IPS-NIHi7 (cell line): ENCODE measurements at regions not wholly inside any gene's neighbourhood (a gene's known extent, or its start where the extent isn't known, plus 50 kb on each side); places are given as distances from the start of the nearest gene placed in this dataset.
"Not testable (repeated sequence)": the region's sequence is repeated elsewhere in the genome, so short reads cannot be mapped to it uniquely, and the experiment has no call there.

ENCODE experiments used
- DNase-seq: peaks from one replicate; pipeline ENCODE4 v3.0.0; 2012; ENCODE audit warnings: mixed read lengths; ENCODE audit errors: extremely low spot score

DNA sequence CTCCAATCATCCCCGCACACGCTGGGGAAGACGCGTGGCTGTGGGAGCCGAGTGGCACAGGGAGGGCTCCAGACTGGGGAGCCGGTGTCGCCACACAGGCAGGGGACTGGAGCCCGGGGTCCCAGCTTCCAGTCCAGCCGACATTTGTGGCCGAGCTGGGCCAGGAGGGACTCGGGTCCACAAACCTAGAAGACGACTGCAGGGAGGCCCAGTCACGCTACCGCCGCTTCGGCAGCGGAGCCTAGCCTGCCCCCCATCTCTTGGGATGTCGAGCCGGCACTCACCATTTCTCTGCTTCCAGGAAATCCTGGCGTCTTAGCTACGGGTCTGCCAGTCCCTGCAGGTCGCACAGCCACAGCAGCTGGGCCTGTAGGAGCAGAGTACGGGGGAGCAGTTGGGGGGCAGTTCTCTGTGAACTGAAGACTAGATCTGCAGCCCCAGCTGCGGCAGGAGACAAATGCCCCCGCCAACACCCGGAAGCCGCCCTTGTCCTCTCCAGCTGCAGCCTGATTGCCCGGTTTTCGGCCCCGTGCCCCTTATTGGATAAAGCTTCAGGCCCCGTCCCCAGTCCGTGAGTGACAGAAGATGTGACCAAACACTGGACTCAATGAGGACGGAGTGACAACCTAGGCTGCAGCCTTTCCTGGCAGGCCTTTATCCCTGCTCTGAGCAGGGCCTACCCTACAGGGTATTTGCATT lies 270.7 kb downstream of the ZNF33B start:
- peak; percentile 51 for DNase-seq

DNA sequence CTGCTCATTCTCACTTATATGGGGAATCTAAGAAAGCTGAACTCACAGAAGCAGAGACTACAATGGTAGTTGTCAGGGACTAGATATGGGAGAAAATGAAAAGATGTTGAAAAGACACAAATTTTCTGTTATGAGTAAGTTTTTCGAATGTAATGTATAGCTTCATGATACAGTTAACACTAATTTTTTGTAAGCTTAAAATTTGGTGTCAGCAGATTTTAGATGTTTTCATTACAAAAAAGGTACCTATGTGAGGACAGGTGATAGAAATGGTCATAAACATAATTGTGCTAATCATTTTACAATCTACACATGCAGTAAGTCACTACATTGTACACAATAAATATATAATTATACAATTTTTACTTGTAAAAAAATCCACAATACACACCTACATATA lies 286.6 kb downstream of the ZNF33B start:
- DNase-seq = no peak

DNA sequence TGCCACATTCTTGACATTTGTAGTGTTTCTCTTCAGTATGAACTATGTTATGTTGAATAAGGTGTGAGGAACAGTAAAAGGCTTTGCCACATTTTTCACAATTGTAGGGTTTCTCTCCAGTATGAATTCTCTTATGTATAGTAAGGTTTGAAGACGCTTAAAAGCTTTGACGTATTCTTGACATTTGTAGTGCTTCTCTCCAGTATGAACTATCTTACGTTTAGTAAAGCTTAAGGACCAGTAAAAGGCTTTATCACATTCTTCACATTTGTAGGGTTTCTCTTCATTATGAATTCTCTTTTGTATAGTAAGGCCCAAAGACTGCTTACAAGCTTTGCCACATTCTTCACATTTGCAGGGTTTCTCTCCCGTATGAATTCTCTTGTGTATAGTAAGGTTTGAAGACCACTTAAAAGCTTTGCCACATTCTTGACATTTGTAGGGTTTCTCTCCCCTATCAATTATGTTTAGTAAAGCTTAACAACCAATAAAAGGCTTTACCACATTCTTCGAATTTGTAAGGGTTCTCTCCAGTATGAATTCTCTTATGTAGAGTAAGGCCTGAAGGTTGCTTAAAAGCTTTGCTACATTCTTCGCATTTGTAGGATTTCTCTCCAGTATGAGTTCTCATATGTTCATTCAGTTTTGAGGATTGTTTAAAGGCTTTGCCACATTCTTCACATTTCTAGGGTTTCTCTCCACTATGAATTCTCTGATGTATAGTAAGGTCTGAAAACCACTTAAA lies 301.6 kb downstream of the ZNF33B start:
- DNase-seq = not testable (repeated sequence)

DNA sequence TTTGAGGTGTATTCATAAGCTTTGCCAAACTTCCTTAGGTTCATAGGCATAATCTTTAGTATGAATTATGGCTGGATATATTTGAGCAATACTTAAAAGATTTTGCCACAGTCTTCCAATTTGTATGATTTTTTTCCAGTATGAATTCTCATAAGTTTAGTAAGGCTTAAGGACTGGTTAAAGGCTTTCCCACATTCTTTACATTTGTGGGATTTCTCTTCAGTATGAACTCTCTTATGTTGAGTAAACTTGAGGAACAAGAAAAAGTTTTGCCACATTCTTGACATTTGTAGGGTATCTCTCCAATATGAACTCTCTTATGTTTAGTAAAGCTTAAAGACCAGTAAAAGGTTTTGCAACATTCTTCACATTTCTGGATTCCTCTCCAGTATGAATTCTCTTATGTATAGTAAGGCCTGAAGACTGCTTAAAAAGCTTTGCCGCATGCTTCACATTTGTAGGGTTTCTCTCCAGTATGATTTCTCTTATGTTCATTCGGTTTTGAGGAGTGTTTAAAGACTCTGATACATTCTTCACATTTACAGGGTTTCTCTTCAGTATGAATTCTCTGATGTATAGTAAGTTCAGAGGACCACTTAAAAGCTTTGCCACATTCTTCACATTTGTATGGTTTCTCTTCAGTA lies 302.6 kb downstream of the ZNF33B start:
- DNase-seq = not testable (repeated sequence)

DNA sequence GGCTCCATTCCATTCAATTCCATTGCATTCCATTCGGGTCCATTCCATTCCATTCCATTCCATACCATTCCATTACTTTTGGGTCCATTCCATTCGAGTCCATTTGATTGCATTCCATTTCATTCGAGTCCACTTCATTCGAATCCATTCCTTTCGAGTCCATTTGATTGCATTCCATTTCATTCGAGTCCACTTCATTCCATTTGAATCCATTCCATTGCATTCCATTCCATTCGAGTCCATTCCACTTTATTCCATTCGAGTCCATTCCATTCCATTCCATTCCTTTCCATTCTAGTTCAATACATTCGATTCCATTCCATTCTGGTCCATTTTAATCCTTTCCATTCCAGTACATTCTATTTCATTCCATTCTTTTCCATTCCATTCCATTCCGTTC lies 334.0 kb downstream of the ZNF33B start:
- no peak for DNase-seq

DNA sequence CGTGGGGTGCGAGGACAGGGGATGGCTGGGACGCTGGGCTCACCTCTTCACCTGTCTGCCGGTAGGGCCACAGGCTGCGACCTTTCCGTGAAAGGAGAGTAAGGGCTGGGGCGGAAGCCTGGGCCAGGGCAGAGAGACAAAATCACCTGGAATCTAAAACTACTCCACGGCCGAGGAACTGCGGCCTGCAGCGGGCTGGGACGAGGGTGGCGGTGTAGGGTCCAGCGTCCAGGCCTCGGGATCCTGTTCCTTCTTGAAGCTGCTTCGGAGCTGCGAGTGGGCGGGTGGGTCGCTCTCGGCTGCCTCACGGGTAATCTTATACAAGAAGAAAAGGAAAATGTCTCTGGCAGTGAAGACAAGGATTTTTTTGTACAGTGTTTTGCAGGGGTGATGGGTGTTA lies 356.5 kb downstream of the ZNF33B start:
- DNase-seq = not testable (repeated sequence)

DNA sequence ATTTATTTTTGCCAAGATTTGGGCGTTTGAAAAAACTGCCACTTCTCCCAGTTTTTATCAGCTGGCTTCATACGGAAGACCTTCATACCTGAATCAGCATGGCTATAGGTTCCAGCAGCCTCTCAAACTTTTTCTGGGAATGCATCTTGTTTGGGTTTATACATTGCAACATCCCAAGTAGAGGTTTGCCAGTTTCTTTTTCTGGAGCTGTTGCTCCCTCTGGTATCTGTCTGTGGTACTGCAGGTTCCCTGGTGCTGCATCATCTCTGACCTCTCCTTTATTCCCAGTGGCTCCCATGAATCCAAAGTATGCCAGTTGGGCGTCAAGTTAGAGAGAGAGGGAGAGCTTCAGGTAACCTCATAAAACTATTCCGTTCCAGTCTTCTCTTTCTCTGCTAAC lies 368.6 kb downstream of the ZNF33B start:
- DNase-seq = not testable (repeated sequence)

DNA sequence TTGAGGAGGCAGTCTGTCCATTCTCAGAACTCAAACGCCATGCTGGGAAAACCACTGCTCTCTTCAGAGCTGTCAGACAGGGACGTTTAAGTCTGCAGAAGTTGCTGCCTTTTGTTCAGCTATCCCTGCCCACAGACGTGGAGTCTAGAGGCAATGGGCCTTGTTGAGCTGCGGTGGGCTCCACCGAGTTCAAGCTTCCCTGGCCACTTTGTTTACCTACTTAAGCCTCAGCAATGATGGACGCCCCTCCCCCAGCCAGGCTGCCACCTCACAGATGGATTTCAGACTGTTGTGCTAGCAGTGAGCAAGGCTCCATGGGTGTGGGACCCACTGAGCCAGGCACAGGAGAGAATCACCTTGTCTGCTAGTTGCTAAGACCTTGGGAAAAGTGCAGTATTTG lies 375.1 kb downstream of the ZNF33B start:
- not testable (repeated sequence) for DNase-seq

DNA sequence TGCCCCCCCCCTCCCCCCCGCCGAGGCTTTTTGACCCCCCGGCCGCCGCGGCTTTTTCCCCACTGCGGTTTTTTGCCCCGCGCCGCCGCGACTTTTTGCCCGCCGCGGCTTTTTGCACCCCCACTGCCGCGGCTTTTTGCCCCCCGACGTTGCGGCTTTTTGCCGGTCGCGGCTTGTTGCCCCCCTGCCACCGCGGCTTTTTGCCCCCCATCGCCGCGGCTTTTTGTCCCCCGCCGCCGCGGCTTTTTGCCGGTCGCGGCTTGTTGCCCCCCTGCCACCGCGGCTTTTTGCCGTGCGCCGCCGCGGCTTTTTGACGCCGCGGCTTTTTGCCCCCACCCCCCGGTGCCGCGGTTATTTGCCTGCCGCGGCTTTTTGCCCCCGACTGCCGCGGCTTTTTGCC lies 395.4 kb downstream of the ZNF33B start:
- not testable (repeated sequence) for DNase-seq

DNA sequence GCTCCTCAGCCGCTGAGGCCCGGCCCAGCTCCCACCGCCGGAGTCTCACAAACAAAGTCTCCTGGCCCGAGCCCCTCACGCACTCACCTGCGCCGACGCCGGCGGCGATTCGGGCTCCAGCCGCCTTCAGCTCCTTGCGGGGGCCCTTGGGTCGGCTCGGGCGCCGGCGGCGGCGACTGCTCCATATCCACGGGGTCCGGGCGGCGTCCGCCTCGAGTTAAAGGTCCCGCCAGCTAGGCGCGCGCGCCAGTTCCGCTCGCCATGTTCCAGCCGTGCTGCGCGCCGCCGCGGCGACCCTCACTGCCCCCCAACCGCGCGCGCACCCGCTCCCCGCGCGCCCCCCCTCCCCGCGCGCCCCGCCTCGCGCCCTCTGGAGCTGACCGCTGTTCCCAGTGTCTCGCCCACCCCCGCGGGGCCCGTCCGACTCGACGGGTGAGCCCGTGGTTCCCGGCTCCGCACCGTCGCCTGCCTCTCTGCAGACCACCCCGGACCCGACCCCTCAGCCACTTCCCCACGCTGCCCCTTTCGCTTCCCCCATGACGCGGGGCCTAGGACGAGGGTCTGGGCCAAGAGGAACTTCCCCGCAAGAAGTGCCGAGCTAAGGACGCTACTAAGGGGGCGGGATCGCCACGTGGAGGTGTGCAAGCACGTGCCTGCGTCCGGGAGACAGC lies 396.1 kb downstream of the ZNF33B start:
- DNase-seq = no peak

DNA sequence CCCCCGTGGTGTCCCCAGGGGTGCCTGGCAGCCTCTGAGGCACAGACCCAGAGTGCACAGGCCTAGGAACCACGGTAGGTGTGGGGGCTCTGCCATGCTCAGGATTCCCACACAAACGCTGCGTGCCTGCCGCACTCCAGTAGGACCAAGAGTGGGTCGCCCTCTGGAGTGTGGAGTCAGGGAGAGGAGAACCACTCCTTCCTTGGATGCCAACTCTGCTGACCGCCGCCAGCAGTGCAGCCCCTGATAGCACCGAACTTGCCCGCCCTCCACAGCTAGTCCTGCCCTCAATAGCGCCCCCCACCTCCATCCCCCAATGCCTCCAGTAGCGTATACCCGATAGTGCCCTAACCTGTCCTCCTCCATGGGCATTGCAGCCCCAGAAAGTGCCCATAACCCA lies 402.0 kb downstream of the ZNF33B start:
- DNase-seq = not testable (repeated sequence)

DNA sequence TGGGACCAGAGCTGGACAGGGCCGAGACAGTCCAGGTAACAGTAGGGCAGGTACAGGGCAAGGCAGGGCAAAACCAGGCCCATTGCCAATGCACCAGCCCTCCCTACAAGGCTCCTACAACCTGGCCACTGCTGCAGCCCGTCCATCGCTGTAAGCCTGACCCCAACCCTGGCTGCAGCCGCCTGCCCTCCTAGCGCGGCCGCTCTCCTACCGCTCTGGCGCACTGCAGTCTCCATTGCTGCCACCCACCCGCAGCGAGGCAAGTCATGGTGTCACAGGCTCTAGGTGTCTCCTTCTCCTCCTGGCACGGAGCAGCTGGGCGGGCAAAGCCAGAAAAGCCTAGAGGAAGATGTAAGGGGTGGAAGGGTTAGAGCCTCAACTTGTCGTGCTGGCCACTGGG lies 402.6 kb downstream of the ZNF33B start:
- DNase-seq = not testable (repeated sequence)

DNA sequence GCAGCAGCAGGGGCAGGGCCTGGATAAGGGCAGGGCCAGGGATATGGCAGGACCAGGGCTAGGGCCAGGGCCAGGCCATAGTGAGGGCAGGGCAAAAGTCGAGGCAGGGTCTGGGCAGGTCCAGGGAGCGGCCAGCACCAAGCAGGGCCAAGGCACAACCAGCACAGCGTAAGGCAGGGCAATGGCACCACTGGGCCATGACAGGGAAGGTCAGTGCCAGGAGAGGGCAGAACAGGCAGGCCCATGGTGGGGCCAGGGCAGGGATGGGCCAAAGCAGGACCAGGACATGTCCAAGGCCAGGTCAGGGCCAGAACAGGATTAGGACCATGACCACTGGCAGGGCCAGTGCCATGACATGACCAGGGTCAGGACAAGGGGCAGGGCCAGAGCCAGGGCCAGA lies 403.1 kb downstream of the ZNF33B start:
- not testable (repeated sequence) for DNase-seq

DNA sequence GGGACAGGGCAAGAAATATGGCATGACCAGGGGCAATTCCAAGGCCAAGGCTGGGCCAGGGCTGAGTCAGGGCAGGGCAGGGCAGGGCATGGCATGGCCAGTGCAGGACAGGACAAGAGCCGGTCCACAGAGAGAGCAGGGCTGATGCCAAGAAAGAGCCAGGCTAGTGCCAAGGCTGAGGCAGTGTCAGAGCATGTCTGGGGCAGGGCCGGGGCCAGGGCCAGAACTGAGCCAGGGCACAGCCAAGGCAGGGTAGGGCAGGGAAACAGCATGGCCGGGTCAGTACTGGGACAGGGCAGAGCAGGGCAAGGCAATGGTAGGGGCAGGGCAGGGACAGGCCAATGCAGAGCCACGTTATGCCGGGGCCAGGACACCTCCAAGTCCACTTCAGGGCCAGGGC lies 403.9 kb downstream of the ZNF33B start:
- not testable (repeated sequence) for DNase-seq

DNA sequence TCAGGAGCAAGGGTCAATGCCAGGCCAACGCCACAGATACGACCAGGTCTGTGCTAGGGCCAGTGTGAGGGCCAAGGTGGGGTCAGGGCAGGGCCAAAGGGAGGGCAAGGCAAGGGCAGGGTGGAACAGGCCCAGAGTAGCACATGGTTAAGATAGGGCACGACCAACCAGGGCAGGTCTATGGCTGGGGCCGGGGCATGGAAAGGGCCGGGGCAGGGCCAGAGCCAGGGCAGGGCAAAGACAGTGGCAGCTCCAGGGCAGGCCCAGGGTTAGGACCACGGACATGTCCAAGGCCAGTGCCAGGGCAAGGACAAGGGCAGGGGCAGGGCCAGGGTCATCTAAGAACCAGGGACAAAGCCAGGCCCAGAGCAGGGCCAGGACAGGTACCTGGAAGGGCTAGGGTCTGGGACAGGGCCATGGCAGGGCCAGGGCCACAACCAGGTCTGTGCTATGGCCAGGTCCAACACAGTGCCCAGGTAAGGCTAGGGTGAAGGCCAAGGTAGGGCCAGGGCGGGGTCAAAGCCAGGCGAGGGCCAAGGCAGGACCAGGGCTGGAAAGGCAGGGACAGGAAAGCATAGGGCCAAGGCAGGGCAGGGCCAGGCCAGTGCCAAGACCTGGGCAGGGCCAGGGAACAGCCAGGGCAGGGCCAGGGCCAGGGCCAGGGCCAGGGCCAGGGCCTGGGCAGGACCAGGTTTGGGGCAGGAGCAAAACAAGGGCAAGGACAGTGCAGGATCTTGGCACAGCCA lies 404.7 kb downstream of the ZNF33B start:
- DNase-seq = not testable (repeated sequence)

DNA sequence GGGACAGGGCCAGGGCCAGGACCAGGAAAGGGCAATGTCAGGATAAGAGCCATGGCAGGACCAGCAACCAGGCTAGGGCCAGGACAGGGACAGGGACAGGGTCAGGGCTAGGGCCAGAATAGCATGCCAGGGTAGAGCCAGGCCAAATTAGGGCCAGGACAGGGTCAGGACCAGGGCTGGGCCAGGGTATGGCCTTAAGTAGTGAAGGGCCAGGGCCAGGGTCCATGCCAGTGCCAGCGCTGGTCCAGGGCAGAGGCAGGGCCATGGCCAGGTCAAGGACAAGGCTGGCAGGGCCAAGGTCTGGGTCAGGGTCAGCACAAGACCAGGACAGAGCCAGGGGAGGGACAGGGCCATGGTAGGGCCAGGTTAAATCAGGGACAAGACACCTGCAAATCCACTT lies 405.4 kb downstream of the ZNF33B start:
- not testable (repeated sequence) for DNase-seq

DNA sequence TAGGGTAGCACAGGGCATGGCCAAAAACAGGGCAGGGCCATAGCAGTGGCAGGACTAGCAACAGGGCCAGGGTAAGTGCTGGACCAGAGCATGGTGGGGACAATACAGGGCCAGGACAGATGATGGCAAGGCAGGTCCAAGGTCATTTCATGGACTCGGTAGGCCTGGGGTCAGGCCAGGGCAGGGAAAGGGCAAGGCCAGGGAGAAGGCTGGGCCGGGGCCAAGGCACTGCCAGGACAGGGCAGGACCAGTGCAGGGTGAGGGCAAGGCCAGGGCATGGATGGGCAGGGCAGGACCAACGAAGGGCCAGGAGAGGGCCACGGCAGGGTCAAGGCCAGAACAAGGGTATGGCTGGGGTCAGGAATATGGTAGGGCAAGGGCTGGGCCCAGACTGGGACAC lies 407.6 kb downstream of the ZNF33B start:
- DNase-seq = not testable (repeated sequence)

DNA sequence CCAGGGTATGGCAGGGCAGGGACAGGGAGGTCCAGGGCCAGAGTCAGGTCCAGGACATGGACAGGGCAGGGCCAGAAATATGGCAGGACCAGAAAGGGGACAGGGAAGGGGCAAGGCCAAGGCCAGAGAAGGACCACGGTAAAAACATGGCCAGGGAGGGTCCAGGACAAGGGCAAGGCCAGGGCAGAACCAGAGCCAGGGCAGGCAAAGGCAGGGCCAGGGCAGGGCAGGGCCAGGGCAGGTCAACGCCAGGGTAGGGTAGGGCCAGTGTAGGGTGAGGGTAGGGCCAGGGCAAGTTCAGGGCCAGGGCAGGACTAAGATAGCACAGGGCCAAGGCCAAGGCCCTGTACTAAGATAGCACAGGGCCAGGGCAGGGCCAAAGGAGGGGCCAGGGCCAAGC lies 408.3 kb downstream of the ZNF33B start:
- DNase-seq = not testable (repeated sequence)

DNA sequence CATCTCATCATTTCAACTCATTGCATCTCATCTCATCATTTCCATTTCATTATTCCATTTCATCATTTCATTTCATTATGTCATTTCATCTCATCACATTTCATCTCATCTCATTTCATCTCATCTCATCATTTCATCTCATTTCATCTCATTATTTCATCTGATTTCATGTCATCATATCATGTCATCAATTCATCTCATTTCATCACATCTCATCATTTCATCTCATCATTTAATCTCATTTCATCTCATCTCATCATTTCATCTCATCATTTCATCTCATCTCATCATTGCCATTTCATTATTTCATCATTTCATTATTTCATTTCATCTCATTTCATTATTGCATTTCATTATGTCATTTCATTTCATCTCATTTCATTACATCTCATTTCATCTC lies 410.5 kb downstream of the ZNF33B start:
- DNase-seq = not testable (repeated sequence)

DNA sequence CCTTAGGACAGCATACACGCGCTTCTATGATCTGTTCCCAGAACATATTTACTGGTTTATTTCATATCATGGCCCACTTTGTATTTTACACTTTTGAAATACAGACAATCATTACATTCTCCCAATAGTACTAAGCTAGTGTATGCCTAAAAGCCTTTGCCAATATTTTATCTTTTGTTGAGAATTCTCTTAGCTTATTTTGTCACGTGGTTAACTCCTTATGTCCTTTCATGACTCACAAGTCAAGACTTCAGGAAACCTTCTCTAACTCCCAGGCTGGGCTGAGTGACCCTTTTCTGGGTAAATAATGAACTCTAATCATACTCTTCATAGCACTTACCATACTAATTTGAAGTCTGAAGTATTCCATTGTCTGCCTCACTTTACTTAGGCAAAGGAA lies 444.8 kb downstream of the ZNF33B start:
- DNase-seq = not testable (repeated sequence)

DNA sequence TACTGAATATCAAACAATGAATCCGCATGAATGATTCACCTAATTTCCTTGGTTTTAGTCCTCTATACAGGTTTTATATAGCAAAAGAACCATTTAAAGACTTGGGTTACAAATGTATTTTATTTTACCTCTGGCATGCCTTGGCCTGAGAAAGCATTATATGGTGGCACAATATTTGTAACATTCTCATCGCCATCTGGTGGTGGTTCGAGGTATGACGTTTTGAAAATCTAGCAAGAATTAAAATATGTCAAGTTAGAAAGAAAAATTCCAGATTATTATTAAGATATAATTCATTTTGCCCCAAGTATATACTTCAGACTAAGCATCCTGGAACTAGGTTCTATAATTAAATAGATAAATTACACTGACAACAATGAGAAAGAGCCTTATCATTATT lies 445.9 kb downstream of the ZNF33B start:
- DNase-seq = not testable (repeated sequence)
